ENCODE measurements at regions not wholly inside any gene's neighbourhood (a gene's known extent, or its start where the extent isn't known, plus 50 kb on each side); places are given as distances from the start of the nearest gene placed in this dataset.
A peak's percentile ranks its signal among the peaks of the same experiment; 100 is the strongest.

DNA sequence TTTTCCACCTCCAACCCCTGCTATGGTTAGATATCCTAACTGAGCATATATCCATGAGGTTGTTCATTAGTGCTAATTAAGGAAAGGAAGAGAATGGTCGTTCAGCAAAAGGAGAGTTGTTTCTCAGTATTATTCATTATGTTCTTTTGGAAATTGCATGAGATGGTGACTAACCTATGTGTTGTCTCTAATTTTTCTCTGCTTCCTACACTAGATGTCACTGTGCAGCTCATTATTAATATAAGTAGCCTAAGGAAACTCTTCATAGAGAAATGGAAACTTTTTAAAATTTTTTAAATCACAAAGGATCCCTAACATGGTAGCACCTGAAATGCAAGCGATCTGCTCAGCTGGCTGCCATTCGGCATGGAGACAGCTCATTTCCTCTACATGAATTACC is 67.7 kb upstream of the FAM9A start:
- DNase-seq: peak; percentile 46

DNA sequence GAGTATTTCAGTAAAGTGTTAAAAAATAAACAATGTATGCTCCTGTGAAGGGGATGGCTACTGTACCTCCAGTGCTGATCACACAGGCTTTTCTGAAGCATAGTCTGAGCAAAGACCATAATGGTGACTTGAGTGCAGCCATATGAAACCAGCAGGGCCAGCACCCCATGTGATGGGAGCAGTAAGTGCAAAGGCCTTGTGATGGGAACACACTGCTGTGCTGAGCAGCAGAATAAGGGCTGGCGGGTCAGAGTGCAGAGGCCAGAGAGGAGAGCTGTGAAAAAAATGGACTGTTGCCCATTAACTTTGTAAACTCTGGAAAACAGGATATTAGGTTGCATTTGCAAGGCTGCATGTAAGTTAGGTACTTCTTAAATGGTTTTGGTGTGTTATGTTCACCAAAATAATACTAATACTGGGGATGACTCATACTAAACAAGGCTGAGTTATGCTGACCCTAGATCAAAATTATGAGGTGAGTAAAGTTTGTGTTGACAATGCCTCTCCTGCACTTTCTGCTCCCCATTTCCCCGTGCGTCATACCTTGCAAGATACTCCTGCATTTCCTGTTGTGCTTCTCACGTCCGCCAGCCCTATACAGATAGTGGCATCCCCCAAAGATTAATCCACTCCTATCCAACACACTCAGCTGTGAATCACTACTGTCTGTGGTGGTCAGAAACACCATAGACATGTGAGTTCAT is 67.0 kb upstream of the FAM9A start:
- DNase-seq: no peak

GRCh38 chrX:8867406-8867805 is 66.2 kb upstream of the FAM9A start:
- no peak for DNase-seq

DNA sequence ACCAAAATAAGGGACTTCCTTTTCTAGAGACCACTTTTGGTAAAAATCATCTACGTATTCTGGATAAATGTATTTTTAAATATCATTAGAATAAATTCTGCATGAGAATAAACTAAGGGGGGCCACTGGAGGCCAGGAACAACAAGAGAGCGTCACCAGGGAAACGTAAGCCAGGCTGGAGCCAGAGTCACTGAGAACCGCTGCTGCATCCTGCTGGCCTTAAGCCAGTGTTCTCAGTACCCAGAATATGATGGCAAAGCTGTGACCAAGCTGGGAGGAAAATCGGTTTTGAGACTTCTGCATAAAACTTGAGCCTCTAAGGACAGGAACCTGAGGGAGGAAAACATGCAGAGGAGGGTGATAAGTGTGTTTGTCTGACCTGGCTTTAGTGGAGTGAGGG is 63.0 kb upstream of the FAM9A start:
- peak; percentile 60 for DNase-seq

DNA sequence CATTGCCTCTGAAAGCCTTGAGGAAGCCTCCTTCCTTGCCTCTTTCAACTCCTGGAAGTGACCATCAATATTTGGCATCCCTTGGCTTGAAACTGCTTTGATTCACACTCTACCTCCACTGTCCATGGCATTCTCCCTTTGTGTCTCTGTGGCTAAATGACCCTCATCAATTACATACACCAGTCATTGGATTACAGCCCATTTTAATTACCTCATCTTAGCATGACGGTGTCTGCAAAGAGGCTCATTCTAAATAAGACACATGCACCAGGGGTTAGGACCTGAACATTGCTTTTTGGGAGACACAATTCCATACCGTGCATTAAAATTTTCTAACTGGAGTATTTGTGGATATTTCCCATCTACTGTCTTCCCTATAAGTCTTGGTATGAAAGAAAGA is 60.7 kb upstream of the FAM9A start:
- no peak for DNase-seq

- no peak for DNase-seq
Observed at GRCh38 chrX:8851231-8851886, 50.2 kb upstream of the FAM9A start.

Data from tongue (tissue), 1 donor.